Breast epithelium (tissue), 4 donors: ENCODE measurements at regions not wholly inside any gene's neighbourhood (a gene's known extent, or its start where the extent isn't known, plus 50 kb on each side); places are given as distances from the start of the nearest gene placed in this dataset.

Experiments
- DNase-seq, 2 donors: peaks; one replicate each; pipeline ENCODE4 v3.0.0-alpha.2; 2019; ENCODE audit warnings: low spot score in 2 of 2
- H3K27ac ChIP-seq, 2 donors: fragments of 200-600 bp; sonication (generic) in 1 of 2; one replicate each; pipeline ENCODE4 v1.5.1; 2016 to 2019; ENCODE audit warnings: mild to moderate bottlenecking in 1 of 2
- H3K27me3 ChIP-seq, 2 donors: fragments of 200-600 bp; sonication (generic) in 1 of 2; one replicate each; pipeline versions ENCODE4 v1.5.1 to v1.6.0; 2017 to 2019; ENCODE audit warnings: control low read depth in 1 of 2, mild to moderate bottlenecking in 1 of 2
- H3K36me3 ChIP-seq: fragments of 200-600 bp; one replicate; pipeline ENCODE4 v1.5.1; 2019
- H3K4me1 ChIP-seq, 2 donors: fragments of 200-600 bp; sonication (generic); one replicate each; pipeline ENCODE4 v1.5.1; 2016 to 2019; ENCODE audit warnings: control low read depth in 1 of 2
- H3K4me3 ChIP-seq, 3 donors: fragments of 200-600 bp; sonication (generic); 1 replicate in 2 of 3; 2 replicates in 1 of 3; pipeline ENCODE4 v1.5.1; 2016 to 2019; ENCODE audit warnings: mild to moderate bottlenecking in 3 of 3, moderate library complexity in 2 of 3
- H3K9me3 ChIP-seq, 2 donors: fragments of 200-600 bp; sonication (generic) in 1 of 2; one replicate each; pipeline ENCODE4 v1.5.1; 2016 to 2019; ENCODE audit warnings: control low read depth in 1 of 2
- POLR2A ChIP-seq: fragments of 450-650 bp; IDR thresholded peaks from one replicate; pipeline ENCODE4 v1.6.1; 2016; ENCODE audit warnings: antibody characterized with exemption, mild to moderate bottlenecking, moderate library complexity
- POLR2AphosphoS5 ChIP-seq, 3 donors: sonication (generic); formaldehyde crosslinking; IDR thresholded peaks; one replicate each; pipeline ENCODE4 v1.6.1; 2017; ENCODE audit warnings: antibody characterized with exemption in 3 of 3
- intact Hi-C: fragments of 100-400 bp; cut with DNase I; formaldehyde crosslinking; loops from one replicate; pipeline ENCODE4 v1.15.1; 2023; ENCODE audit warnings: low total_unique reads
- TF ChIP-seq, protein P1 (sequence below), 3 donors: fragments of 450-650 bp; IDR thresholded peaks; one replicate each; pipeline ENCODE4 v1.5.1; 2016 to 2017; ENCODE audit warnings: antibody characterized with exemption in 3 of 3, mild to moderate bottlenecking in 3 of 3, moderate library complexity in 3 of 3

- TF ChIP-seq POLR2AphosphoS5 (IDR thresholded peaks at IDR 0.05): no peak
- TF ChIP-seq POLR2A: no peak
- TF ChIP-seq, protein P1, sequence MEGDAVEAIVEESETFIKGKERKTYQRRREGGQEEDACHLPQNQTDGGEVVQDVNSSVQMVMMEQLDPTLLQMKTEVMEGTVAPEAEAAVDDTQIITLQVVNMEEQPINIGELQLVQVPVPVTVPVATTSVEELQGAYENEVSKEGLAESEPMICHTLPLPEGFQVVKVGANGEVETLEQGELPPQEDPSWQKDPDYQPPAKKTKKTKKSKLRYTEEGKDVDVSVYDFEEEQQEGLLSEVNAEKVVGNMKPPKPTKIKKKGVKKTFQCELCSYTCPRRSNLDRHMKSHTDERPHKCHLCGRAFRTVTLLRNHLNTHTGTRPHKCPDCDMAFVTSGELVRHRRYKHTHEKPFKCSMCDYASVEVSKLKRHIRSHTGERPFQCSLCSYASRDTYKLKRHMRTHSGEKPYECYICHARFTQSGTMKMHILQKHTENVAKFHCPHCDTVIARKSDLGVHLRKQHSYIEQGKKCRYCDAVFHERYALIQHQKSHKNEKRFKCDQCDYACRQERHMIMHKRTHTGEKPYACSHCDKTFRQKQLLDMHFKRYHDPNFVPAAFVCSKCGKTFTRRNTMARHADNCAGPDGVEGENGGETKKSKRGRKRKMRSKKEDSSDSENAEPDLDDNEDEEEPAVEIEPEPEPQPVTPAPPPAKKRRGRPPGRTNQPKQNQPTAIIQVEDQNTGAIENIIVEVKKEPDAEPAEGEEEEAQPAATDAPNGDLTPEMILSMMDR (IDR thresholded peaks at IDR 0.05): no peak
- Histone ChIP-seq H3K27ac (no peak overlapping the region), H3K4me3 (peak overlapping the region; percentile 20 to 58 (median 22)), H3K4me1 (no peaks in the 10 kb centered on the region), H3K27me3 (no peaks in the 10 kb centered on the region), H3K9me3 (peaks cover 5 to 6% of the 10 kb centered on the region in 2 donors), H3K36me3 (no peaks in the 10 kb centered on the region)
- intact Hi-C loops: no loop called here
- DNase-seq: no peak
Observed at GRCh38 chr3:536417-536813, 339.9 kb downstream of the CHL1 start.

GRCh38 chr3:541062-541801, 344.7 kb downstream of the CHL1 start:
- Histone ChIP-seq H3K4me3 (no peak overlapping the region), H3K27me3 (no peaks in the 10 kb centered on the region), H3K4me1 (no peaks in the 10 kb centered on the region), H3K9me3 (no peaks in the 10 kb centered on the region), H3K27ac (no peak overlapping the region), H3K36me3 (no peaks in the 10 kb centered on the region)
- DNase-seq: no peak
- intact Hi-C loops: no loop called here
- TF ChIP-seq POLR2A (no peak), POLR2AphosphoS5 (IDR thresholded peaks at IDR 0.05) (no peak)
- TF ChIP-seq, protein P1 (IDR thresholded peaks at IDR 0.05): no peak

DNA sequence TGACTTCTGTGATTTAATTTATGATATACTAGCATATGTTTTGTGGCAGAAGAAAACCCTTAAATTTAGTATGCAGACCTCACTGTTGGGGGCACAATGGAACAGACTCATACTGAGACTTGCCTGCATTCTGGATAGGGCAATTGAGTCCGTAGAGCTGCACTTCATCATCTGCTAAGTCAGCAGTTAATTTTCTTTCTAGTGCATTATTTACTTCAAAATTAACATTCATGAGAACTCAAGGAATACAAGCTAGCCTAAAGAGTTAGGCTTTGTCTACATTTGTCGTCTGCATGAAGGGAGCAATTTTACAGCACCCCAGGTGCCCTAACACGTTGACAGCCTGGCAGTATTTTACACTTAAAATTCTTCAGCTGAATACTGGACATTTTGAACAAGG, 345.5 kb downstream of the CHL1 start:
- H3K27ac ChIP-seq: no peak overlapping the region
- intact Hi-C loops: no loop called here
- no peak for DNase-seq
- no peaks in the 10 kb centered on the region for H3K4me1 ChIP-seq
- TF ChIP-seq POLR2A (no peak), POLR2AphosphoS5 (IDR thresholded peaks at IDR 0.05) (no peak)
- TF ChIP-seq, protein P1 (IDR thresholded peaks at IDR 0.05): no peak
- H3K36me3 ChIP-seq: no peaks in the 10 kb centered on the region
- H3K27me3 ChIP-seq: no peaks in the 10 kb centered on the region
- no peak overlapping the region for H3K4me3 ChIP-seq
- no peaks in the 10 kb centered on the region for H3K9me3 ChIP-seq

DNA sequence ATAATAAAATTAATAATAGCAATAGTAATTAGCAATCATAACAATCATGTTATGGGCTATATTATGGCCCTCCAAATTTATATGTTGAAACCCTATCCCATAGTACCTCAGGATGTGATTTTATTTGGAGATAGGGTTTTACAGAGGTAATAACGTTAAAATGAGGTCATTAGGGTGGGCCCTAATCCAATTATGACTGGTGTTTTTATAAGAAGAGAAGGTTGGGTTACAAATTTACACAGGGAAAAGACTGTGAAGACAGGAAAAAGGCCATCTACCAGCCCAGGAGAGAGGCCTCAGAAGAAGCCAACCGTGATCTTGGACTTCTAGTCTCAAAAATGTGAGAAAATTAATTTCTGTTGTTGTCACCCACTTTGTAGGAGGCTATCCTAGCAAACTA, 353.1 kb downstream of the CHL1 start:
- TF ChIP-seq, protein P1 (IDR thresholded peaks at IDR 0.05): no peak
- TF ChIP-seq POLR2A: no peak
- no peak for TF ChIP-seq POLR2AphosphoS5 (IDR thresholded peaks at IDR 0.05)
- intact Hi-C loops: no loop called here
- no peaks in the 10 kb centered on the region for H3K27me3 ChIP-seq
- H3K4me3 ChIP-seq: no peak overlapping the region
- H3K27ac ChIP-seq: no peak overlapping the region
- H3K4me1 ChIP-seq: no peaks in the 10 kb centered on the region
- no peak for DNase-seq
- no peaks in the 10 kb centered on the region for H3K9me3 ChIP-seq
- H3K36me3 ChIP-seq: no peaks in the 10 kb centered on the region

- intact Hi-C loops: no loop called here
- Histone ChIP-seq H3K36me3 (no peaks in the 10 kb centered on the region), H3K27me3 (no peaks in the 10 kb centered on the region), H3K4me3 (no peak overlapping the region), H3K4me1 (no peaks in the 10 kb centered on the region), H3K9me3 (no peaks in the 10 kb centered on the region), H3K27ac (no peak overlapping the region)
- no peak for TF ChIP-seq POLR2A
- TF ChIP-seq, protein P1 (IDR thresholded peaks at IDR 0.05): no peak
- TF ChIP-seq POLR2AphosphoS5 (IDR thresholded peaks at IDR 0.05): no peak
- no peak for DNase-seq
Observed at GRCh38 chr3:550471-550870, 353.9 kb downstream of the CHL1 start.
